ENCODE measurements at regions not wholly inside any gene's neighbourhood (a gene's known extent, or its start where the extent isn't known, plus 50 kb on each side); places are given as distances from the start of the nearest gene placed in this dataset.
"Not testable (repeated sequence)": the region's sequence is repeated elsewhere in the genome, so short reads cannot be mapped to it uniquely, and the experiment has no call there.

- H3K4me3 Mint-ChIP-seq: no peak overlapping the region
- Histone ChIP-seq H3K27ac (ENCODE audit: insufficient read length, low read depth, low read length) (no peak overlapping the region), H3K56ac (ENCODE audit: insufficient read length, low read depth, low read length) (no peak overlapping the region), H2AK5ac (ENCODE audit: insufficient read length, low read length) (no peak overlapping the region), H4K91ac (ENCODE audit: insufficient read length, low read depth, low read length) (no peak overlapping the region), H3K79me1 (ENCODE audit: insufficient read depth, low read depth, low read length, poor library complexity, severe bottlenecking) (no peaks in the 10 kb centered on the region), H3K9me3 (ENCODE audit: control insufficient read depth, low read depth, low read length) (no peaks in the 10 kb centered on the region), H2AFZ (ENCODE audit: low read length) (peak overlapping the region; percentile 32), H3K9ac (ENCODE audit: extremely low read depth, insufficient read length, low read length) (no peak overlapping the region), H3K4ac (ENCODE audit: low read depth, low read length) (no peak overlapping the region), H3T11ph (ENCODE audit: low read length) (peak overlapping the region; percentile 36), H4K20me1 (ENCODE audit: control insufficient read depth, insufficient read depth, insufficient read length) (no peaks in the 10 kb centered on the region), H4K5ac (ENCODE audit: insufficient read length, low read depth, low read length) (no peak overlapping the region), H3K14ac (ENCODE audit: insufficient read depth, low read length) (no peak overlapping the region), H2BK12ac (ENCODE audit: insufficient read length, low read depth, low read length) (no peak overlapping the region), H3K79me2 (ENCODE audit: insufficient read depth, low read length) (no peaks in the 10 kb centered on the region), H3K4me2 (ENCODE audit: insufficient read depth, insufficient read length, low read length) (no peak overlapping the region), H4K8ac (replicated peaks; ENCODE audit: insufficient read length, low read depth, low read length) (no peak overlapping the region), H3K23ac (ENCODE audit: insufficient read length, low read depth, low read length) (no peak overlapping the region), H3K4me1 (ENCODE audit: insufficient read depth, low read length) (no peaks in the 10 kb centered on the region), H3K23me2 (ENCODE audit: insufficient read length, low read depth, low read length, poor library complexity, severe bottlenecking) (no peaks in the 10 kb centered on the region), H3K18ac (ENCODE audit: insufficient read length, low read depth, low read length) (no peak overlapping the region), H2BK5ac (ENCODE audit: insufficient read length, low read length) (no peak overlapping the region), H2BK120ac (ENCODE audit: low read depth, low read length, poor library complexity, severe bottlenecking) (no peak overlapping the region), H2BK15ac (ENCODE audit: low read depth, low read length) (no peak overlapping the region), H2BK20ac (ENCODE audit: low read depth, low read length, poor library complexity, severe bottlenecking) (no peak overlapping the region), H3K27me3 (ENCODE audit: insufficient read depth, low read length) (no peaks in the 10 kb centered on the region)
- H3K9me3 Mint-ChIP-seq: no peaks in the 10 kb centered on the region
- H3K27me3 Mint-ChIP-seq (ENCODE audit: low read depth): no peaks in the 10 kb centered on the region
- peak overlapping the region in 2 of 3 experiments; percentile 57 to 92; a peak in 2 of 7 replicates for H3K27ac Mint-ChIP-seq
- TF ChIP-seq CTCF (conservative IDR thresholded peaks at IDR 0.05): no peak
- H3K36me3 Mint-ChIP-seq (ENCODE audit: insufficient read depth in 1 of 3, low read depth in 3 of 3): no peaks in the 10 kb centered on the region
- no CpG with 5 or more reads among the region's 4 CpGs for WGBS (ENCODE audit: extremely low coverage, insufficient read length, low lambda C conversion rate)
- H3K4me1 Mint-ChIP-seq: peaks cover 8 to 12% of the 10 kb centered on the region in 2 experiments
- no peak for DNase-seq
Observed at GRCh38 chr3:144502402-144502801, 530.8 kb downstream of the DIPK2A start.

GRCh38 chr3:144506375-144506774 lies 534.8 kb downstream of the DIPK2A start:
- not testable (repeated sequence) for H3K79me2 ChIP-seq (ENCODE audit: insufficient read depth, low read length); H3K14ac ChIP-seq (ENCODE audit: insufficient read depth, low read length); H4K5ac ChIP-seq (ENCODE audit: insufficient read length, low read depth, low read length); H3K4me1 ChIP-seq (ENCODE audit: insufficient read depth, low read length); H2AFZ ChIP-seq (ENCODE audit: low read length); H4K20me1 ChIP-seq (ENCODE audit: control insufficient read depth, insufficient read depth, insufficient read length); H3K27ac Mint-ChIP-seq; H4K8ac ChIP-seq (replicated peaks; ENCODE audit: insufficient read length, low read depth, low read length); H3K18ac ChIP-seq (ENCODE audit: insufficient read length, low read depth, low read length); H3K9me3 Mint-ChIP-seq; H2BK15ac ChIP-seq (ENCODE audit: low read depth, low read length); H2BK5ac ChIP-seq (ENCODE audit: insufficient read length, low read length); H4K91ac ChIP-seq (ENCODE audit: insufficient read length, low read depth, low read length); H3K56ac ChIP-seq (ENCODE audit: insufficient read length, low read depth, low read length); H3K23ac ChIP-seq (ENCODE audit: insufficient read length, low read depth, low read length); H3K9me3 ChIP-seq (ENCODE audit: control insufficient read depth, low read depth, low read length); H3K4me2 ChIP-seq (ENCODE audit: insufficient read depth, insufficient read length, low read length); H2BK12ac ChIP-seq (ENCODE audit: insufficient read length, low read depth, low read length); H3K27me3 Mint-ChIP-seq (ENCODE audit: low read depth); H3T11ph ChIP-seq (ENCODE audit: low read length); H2AK5ac ChIP-seq (ENCODE audit: insufficient read length, low read length); DNase-seq; H3K27ac ChIP-seq (ENCODE audit: insufficient read length, low read depth, low read length); H2BK120ac ChIP-seq (ENCODE audit: low read depth, low read length, poor library complexity, severe bottlenecking); H3K36me3 Mint-ChIP-seq (ENCODE audit: insufficient read depth in 1 of 3, low read depth in 3 of 3); H2BK20ac ChIP-seq (ENCODE audit: low read depth, low read length, poor library complexity, severe bottlenecking); H3K4ac ChIP-seq (ENCODE audit: low read depth, low read length); H3K79me1 ChIP-seq (ENCODE audit: insufficient read depth, low read depth, low read length, poor library complexity, severe bottlenecking); H3K4me1 Mint-ChIP-seq; H3K23me2 ChIP-seq (ENCODE audit: insufficient read length, low read depth, low read length, poor library complexity, severe bottlenecking); H3K9ac ChIP-seq (ENCODE audit: extremely low read depth, insufficient read length, low read length); H3K27me3 ChIP-seq (ENCODE audit: insufficient read depth, low read length); H3K4me3 Mint-ChIP-seq
- no CpG with 5 or more reads among the region's 4 CpGs for WGBS (ENCODE audit: extremely low coverage, insufficient read length, low lambda C conversion rate)

All from H9 (cell line).